GDM1 (cell line): ENCODE measurements at regions not wholly inside any gene's neighbourhood (a gene's known extent, or its start where the extent isn't known, plus 50 kb on each side); places are given as distances from the start of the nearest gene placed in this dataset.

Source experiments
- DNase-seq: peaks from one replicate; lab custom pipeline; 2025; lab: John Stamatoyannopoulos, UW

GRCh38 chr13:74669149-74669548 is 534.9 kb upstream of the KLF12 start:
- no peak for DNase-seq

GRCh38 chr13:74667656-74668203 is 533.5 kb upstream of the KLF12 start:
- DNase-seq = no peak

- DNase-seq = no peak
These were observed 528.7 kb upstream of the KLF12 start for GRCh38 chr13:74662905-74663304.

GRCh38 chr13:74661851-74662250 is 527.6 kb upstream of the KLF12 start:
- no peak for DNase-seq

- DNase-seq = no peak
These were observed 523.6 kb upstream of the KLF12 start for GRCh38 chr13:74657765-74658164.

GRCh38 chr13:74651121-74651520 is 516.9 kb upstream of the KLF12 start:
- no peak for DNase-seq

- no peak for DNase-seq
These were observed 513.8 kb upstream of the KLF12 start for GRCh38 chr13:74647991-74648390.

- DNase-seq = no peak
These were observed 513.0 kb upstream of the KLF12 start for GRCh38 chr13:74647211-74647610.

- no peak for DNase-seq
These were observed 511.9 kb upstream of the KLF12 start for GRCh38 chr13:74646091-74646490.

- no peak for DNase-seq
These were observed 511.4 kb upstream of the KLF12 start for GRCh38 chr13:74645586-74645985.

- no peak for DNase-seq
These were observed 510.0 kb upstream of the KLF12 start for GRCh38 chr13:74644229-74644628.

- DNase-seq = no peak
These were observed 507.4 kb upstream of the KLF12 start for GRCh38 chr13:74641586-74641985.

- DNase-seq = no peak
These were observed 499.5 kb upstream of the KLF12 start for GRCh38 chr13:74633734-74634133.

GRCh38 chr13:74629985-74630384 is 495.8 kb upstream of the KLF12 start:
- no peak for DNase-seq

- DNase-seq = no peak
These were observed 491.3 kb upstream of the KLF12 start for GRCh38 chr13:74625541-74625940.

- DNase-seq = no peak
These were observed 489.6 kb upstream of the KLF12 start for GRCh38 chr13:74623761-74624160.

GRCh38 chr13:74622284-74622683 is 488.1 kb upstream of the KLF12 start:
- no peak for DNase-seq

- DNase-seq = no peak
These were observed 486.5 kb upstream of the KLF12 start for GRCh38 chr13:74620711-74621110.

- no peak for DNase-seq
These were observed 486.1 kb upstream of the KLF12 start for GRCh38 chr13:74620308-74620707.

- DNase-seq = no peak
These were observed 463.3 kb upstream of the KLF12 start for GRCh38 chr13:74597526-74597925.

GRCh38 chr13:74596691-74597090 is 462.5 kb upstream of the KLF12 start:
- no peak for DNase-seq

GRCh38 chr13:74593688-74594087 is 459.5 kb upstream of the KLF12 start:
- DNase-seq = no peak

- no peak for DNase-seq
These were observed 452.6 kb upstream of the KLF12 start for GRCh38 chr13:74586847-74587246.

GRCh38 chr13:74576420-74576819 is 442.2 kb upstream of the KLF12 start:
- DNase-seq = no peak

- no peak for DNase-seq
These were observed 441.5 kb upstream of the KLF12 start for GRCh38 chr13:74575729-74576125.
